D721Med (cell line): ENCODE measurements at regions not wholly inside any gene's neighbourhood (a gene's known extent, or its start where the extent isn't known, plus 50 kb on each side); places are given as distances from the start of the nearest gene placed in this dataset.

Source experiments
- DNase-seq: peaks from one replicate; pipeline ENCODE4 v3.0.0; 2011; ENCODE audit warnings: low spot score; ENCODE audit not compliant: insufficient read length
- FAIRE-seq: peaks from 2 replicates; lab custom pipeline; 2011; peaks lifted over from hg19 to GRCh38; lab: Jason Lieb, UNC
- CTCF ChIP-seq: IDR thresholded peaks from 2 replicates; pipeline ENCODE4 v1.5.1; 2012; ENCODE audit warnings: mild to moderate bottlenecking, control low read depth; ENCODE audit not compliant: insufficient read depth; ENCODE audit errors: missing control alignments

GRCh38 chr2:149732001-149732685, 144.6 kb upstream of the MMADHC start:
- no peak for TF ChIP-seq CTCF
- no peak for FAIRE-seq

GRCh38 chr2:149731079-149731478, 143.5 kb upstream of the MMADHC start:
- no peak for FAIRE-seq
- no peak for DNase-seq
- TF ChIP-seq CTCF: no peak

More at GRCh38 chr2:149732001-149732685, 144.6 kb upstream of the MMADHC start:
- no peak for DNase-seq

- no peak for FAIRE-seq
- no peak for DNase-seq
- no peak for TF ChIP-seq CTCF
These were observed 142.0 kb upstream of the MMADHC start for GRCh38 chr2:149729586-149729985.

GRCh38 chr2:149727927-149728326, 140.4 kb upstream of the MMADHC start:
- DNase-seq (no peak), FAIRE-seq (no peak)
- no peak for TF ChIP-seq CTCF

- no peak for FAIRE-seq
- TF ChIP-seq CTCF: no peak
- no peak for DNase-seq
These were observed 137.7 kb upstream of the MMADHC start for GRCh38 chr2:149725234-149725633.

- FAIRE-seq (no peak), DNase-seq (no peak)
- TF ChIP-seq CTCF: no peak
These were observed 136.5 kb upstream of the MMADHC start for GRCh38 chr2:149724091-149724490.

GRCh38 chr2:149720615-149721014, 133.0 kb upstream of the MMADHC start:
- FAIRE-seq: no peak
- no peak for TF ChIP-seq CTCF

More at GRCh38 chr2:149720615-149721014, 133.0 kb upstream of the MMADHC start:
- no peak for DNase-seq
